Heart right ventricle (tissue), 16 donors: ENCODE measurements at regions not wholly inside any gene's neighbourhood (a gene's known extent, or its start where the extent isn't known, plus 50 kb on each side); places are given as distances from the start of the nearest gene placed in this dataset.

Experiments
- ATAC-seq, 8 donors: fragments of 200-7000 bp; cut with Tn5 transposase; one replicate each; pipeline ENCODE4 v1.9.1; 2020; ENCODE audit warnings: mild to moderate bottlenecking in 8 of 8, moderate library complexity in 8 of 8, moderate number of reproducible peaks in 1 of 8
- DNase-seq, 2 donors: peaks; one replicate each; pipeline ENCODE4 v3.0.0-alpha.2; 2020
- H3K27ac ChIP-seq, 10 donors: fragments of 200-600 bp; sonication (generic) in 2 of 10; one replicate each; pipeline versions ENCODE4 v1.5.0 to v1.8.0; 2020 to 2022; ENCODE audit warnings: mild to moderate bottlenecking in 3 of 10
- H3K27me3 ChIP-seq, 7 donors: fragments of 200-600 bp; one replicate each; pipeline ENCODE4 v1.8.0; 2021 to 2022; ENCODE audit warnings: mild to moderate bottlenecking in 2 of 7
- H3K36me3 ChIP-seq, 9 donors: fragments of 200-600 bp; sonication (generic) in 1 of 9; one replicate each; pipeline versions ENCODE4 v1.5.0 to v1.8.0; 2020 to 2022; ENCODE audit warnings: mild to moderate bottlenecking in 2 of 9
- H3K4me1 ChIP-seq, 9 donors: fragments of 200-600 bp; sonication (generic) in 1 of 9; one replicate each; pipeline versions ENCODE4 v1.5.0 to v1.8.0; 2020 to 2022; ENCODE audit warnings: mild to moderate bottlenecking in 4 of 9
- H3K4me3 ChIP-seq, 10 donors: fragments of 200-600 bp; sonication (generic) in 2 of 10; one replicate each; pipeline versions ENCODE4 v1.5.0 to v1.8.0; 2020 to 2022; ENCODE audit warnings: mild to moderate bottlenecking in 7 of 10, moderate library complexity in 2 of 10
- H3K9me3 ChIP-seq, 11 donors: fragments of 200-600 bp in 10 of 11; sonication (generic) in 2 of 11; one replicate each; pipeline versions ENCODE4 v1.5.0 to v1.8.0; 2013 to 2022; ENCODE audit warnings: mild to moderate bottlenecking in 2 of 11, control low read depth in 1 of 11, moderate library complexity in 1 of 11
- WGBS, 2 donors: extraction: QIAGEN DNeasy Blood & Tissue Kit; methylation state at CpG; one replicate each; pipeline ENCODE4 v1.1.7; 2013; ENCODE audit warnings: inconsistent platforms in 1 of 2; 5-methylcytosine and 5-hydroxymethylcytosine counted together
- intact Hi-C, 10 donors: fragments of 100-400 bp; cut with DNase I; formaldehyde crosslinking; loops; one replicate each; pipeline versions ENCODE4 v1.11.1 to v1.14.2; 2022
- TF ChIP-seq, protein P1 (sequence below), 9 donors: fragments of 200-600 bp; sonication (generic) in 2 of 9; IDR thresholded peaks; one replicate each; pipeline versions ENCODE4 v1.5.0 to v1.8.0; 2021 to 2022; ENCODE audit warnings: antibody characterized with exemption in 9 of 9, mild to moderate bottlenecking in 5 of 9, moderate library complexity in 1 of 9
- donor health status: Arrhythmogenic right ventricular cardiomyopathy.
- donor health status: ischemic (EF 13 %, LVEDD 7.1; RV severe dilation, severe dysfunction).
- donor health status: healthy with polysubstance abuse.
- donor health status: DM: no; HTN: yes; CAD: no.
- donor health status: DM: no; HTN: no; CAD: no.
- donor health status: ischemic (EF 25% LVEDD 6.9; RV normal size, moderate dysfunction).
- donor health status: ischemic (EF 25% LVEDD 5.7; RV mildly dilated, moderate dysfunction).
- donor health status: healthy.
- donor health status: DM: yes; HTN: yes; CAD: no.
- donor health status: Ischemic cardiomyopathy.
- donor health status: ischemic (EF 35%, LVEDD 5.7; RV mildly dilated, moderate dysfunction).
- donor health status: nonischemic (EF 11% LVEDD 7.7; RV severe dilation, severe dysfunction).
- donor health status: DM: yes; HTN: yes; CAD: no.
- donor health status: PGD.
- donor health status: ischemic (EF 29% LVEDD 5.4; RV normal size, mild dysfunction).
- donor health status: nonischemic (EF 23%, LVEDD 6.1; RV moderate dilation, normal function).

DNA sequence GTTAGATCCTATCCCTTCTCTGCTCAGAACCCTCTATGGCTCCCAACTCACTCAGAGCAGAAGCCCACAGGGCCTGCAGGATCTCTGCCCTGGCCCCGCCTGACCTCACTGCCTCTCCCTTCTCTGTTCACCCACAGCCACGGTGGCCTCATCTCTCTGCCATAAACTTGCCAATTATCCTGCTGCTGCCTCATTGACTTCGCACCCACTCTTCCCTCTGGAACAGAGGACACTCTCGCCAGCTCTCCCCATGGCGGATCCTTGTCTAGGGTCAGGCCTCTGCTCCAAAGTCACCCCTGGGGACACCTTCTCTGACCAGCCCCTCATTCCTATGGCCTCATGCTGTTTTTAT, 86.4 kb downstream of the CEBPB start:
- intact Hi-C loops: loop anchor here in 6 of 10 donors (5.0 to 10.0 kb wide), 4 partner anchors 40 to 178 kb away; partner anchors contain the start of gene CEBPB (in 3 of the 6)
- H3K36me3 ChIP-seq: no peaks in the 10 kb centered on the region
- peaks cover 7 to 81% (median 23%) of the 10 kb centered on the region in 9 donors for H3K4me1 ChIP-seq
- peak overlapping the region in 1 of 10 donors; percentile 42 for H3K4me3 ChIP-seq
- H3K27me3 ChIP-seq: no peaks in the 10 kb centered on the region
- DNase-seq: no peak
- no peaks in the 10 kb centered on the region for H3K9me3 ChIP-seq
- peak overlapping the region in 3 of 10 donors; percentile 25 to 96 (median 65) for H3K27ac ChIP-seq
- no peak for ATAC-seq
- 79 to 85% methylated on average over 5 of the region's 5 CpGs for WGBS, 2 donors
- TF ChIP-seq, protein P1, sequence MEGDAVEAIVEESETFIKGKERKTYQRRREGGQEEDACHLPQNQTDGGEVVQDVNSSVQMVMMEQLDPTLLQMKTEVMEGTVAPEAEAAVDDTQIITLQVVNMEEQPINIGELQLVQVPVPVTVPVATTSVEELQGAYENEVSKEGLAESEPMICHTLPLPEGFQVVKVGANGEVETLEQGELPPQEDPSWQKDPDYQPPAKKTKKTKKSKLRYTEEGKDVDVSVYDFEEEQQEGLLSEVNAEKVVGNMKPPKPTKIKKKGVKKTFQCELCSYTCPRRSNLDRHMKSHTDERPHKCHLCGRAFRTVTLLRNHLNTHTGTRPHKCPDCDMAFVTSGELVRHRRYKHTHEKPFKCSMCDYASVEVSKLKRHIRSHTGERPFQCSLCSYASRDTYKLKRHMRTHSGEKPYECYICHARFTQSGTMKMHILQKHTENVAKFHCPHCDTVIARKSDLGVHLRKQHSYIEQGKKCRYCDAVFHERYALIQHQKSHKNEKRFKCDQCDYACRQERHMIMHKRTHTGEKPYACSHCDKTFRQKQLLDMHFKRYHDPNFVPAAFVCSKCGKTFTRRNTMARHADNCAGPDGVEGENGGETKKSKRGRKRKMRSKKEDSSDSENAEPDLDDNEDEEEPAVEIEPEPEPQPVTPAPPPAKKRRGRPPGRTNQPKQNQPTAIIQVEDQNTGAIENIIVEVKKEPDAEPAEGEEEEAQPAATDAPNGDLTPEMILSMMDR (IDR thresholded peaks at IDR 0.05): no peak

GRCh38 chr20:50277460-50278376, 87.1 kb downstream of the CEBPB start:
- Histone ChIP-seq H3K36me3 (no peaks in the 10 kb centered on the region), H3K9me3 (no peaks in the 10 kb centered on the region), H3K27ac (peak overlapping the region; percentile 64 to 96 (median 76)), H3K27me3 (no peaks in the 10 kb centered on the region), H3K4me1 (peaks cover 7 to 81% (median 23%) of the 10 kb centered on the region in 9 donors), H3K4me3 (peak overlapping the region in 1 of 10 donors; percentile 42)
- TF ChIP-seq, protein P1 (IDR thresholded peaks at IDR 0.05): no peak
- intact Hi-C loops: loop anchor here in 6 of 10 donors (2.0 to 10.0 kb wide), 5 partner anchors 40 to 177 kb away; partner anchors contain the start of gene CEBPB (in 4 of the 6)
- peak in 2 of 8 donors; percentile 1 to 14 for ATAC-seq
- WGBS, 2 donors: 84 to 88% methylated on average over 16 of the region's 16 CpGs
- no peak for DNase-seq

DNA sequence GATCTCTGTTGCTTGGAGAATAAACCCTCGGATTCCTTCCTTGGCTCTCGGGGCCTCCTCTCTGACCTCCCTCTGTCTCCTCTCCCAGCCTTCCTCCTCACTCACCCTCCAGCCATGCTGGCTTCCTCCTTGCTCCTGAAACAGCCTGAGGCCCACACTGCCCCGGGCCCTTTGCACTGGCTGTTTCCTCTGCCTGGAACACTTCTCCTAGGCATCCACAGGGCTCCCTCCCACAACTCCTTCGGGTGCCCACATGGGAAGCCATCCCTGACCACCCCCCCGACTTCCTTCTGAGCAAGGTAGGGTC, 87.7 kb downstream of the CEBPB start:
- TF ChIP-seq, protein P1 (IDR thresholded peaks at IDR 0.05): no peak
- ATAC-seq: peak in 5 of 8 donors; percentile 3 to 27 (median 19)
- Histone ChIP-seq H3K36me3 (no peaks in the 10 kb centered on the region), H3K27ac (peak overlapping the region; percentile 64 to 96 (median 76)), H3K4me3 (peak overlapping the region in 1 of 10 donors; percentile 42), H3K27me3 (no peaks in the 10 kb centered on the region), H3K9me3 (no peaks in the 10 kb centered on the region), H3K4me1 (peaks cover 7 to 81% (median 24%) of the 10 kb centered on the region in 9 donors)
- intact Hi-C loops: loop anchor here in 6 of 10 donors (2.0 to 10.0 kb wide), 5 partner anchors 39 to 176 kb away; partner anchors contain the start of gene CEBPB (in 4 of the 6)
- 67 to 80% methylated on average over 5 of the region's 5 CpGs for WGBS, 2 donors
- no peak for DNase-seq

- TF ChIP-seq, protein P1 (IDR thresholded peaks at IDR 0.05): peak in 8 of 9 donors; percentile 10 to 58 (median 46)
- 52 to 56% methylated on average over 17 of the region's 17 CpGs for WGBS, 2 donors
- H3K27me3 ChIP-seq: no peaks in the 10 kb centered on the region
- no peaks in the 10 kb centered on the region for H3K36me3 ChIP-seq
- peak overlapping the region in 1 of 10 donors; percentile 42 for H3K4me3 ChIP-seq
- intact Hi-C loops: loop anchor here in 6 of 10 donors (2.0 to 10.0 kb wide), 5 partner anchors 38 to 176 kb away; partner anchors contain the start of gene CEBPB (in 4 of the 6)
- DNase-seq: peak; percentile 74 to 84
- ATAC-seq: peak; percentile 63 to 88 (median 84)
- H3K27ac ChIP-seq: peak overlapping the region; percentile 64 to 96 (median 76)
- H3K4me1 ChIP-seq: peaks cover 7 to 81% (median 26%) of the 10 kb centered on the region in 9 donors
- H3K9me3 ChIP-seq: no peaks in the 10 kb centered on the region
These were observed 88.3 kb downstream of the CEBPB start for GRCh38 chr20:50278684-50279531.
